ENCODE measurements at regions not wholly inside any gene's neighbourhood (a gene's known extent, or its start where the extent isn't known, plus 50 kb on each side); places are given as distances from the start of the nearest gene placed in this dataset.

DNA sequence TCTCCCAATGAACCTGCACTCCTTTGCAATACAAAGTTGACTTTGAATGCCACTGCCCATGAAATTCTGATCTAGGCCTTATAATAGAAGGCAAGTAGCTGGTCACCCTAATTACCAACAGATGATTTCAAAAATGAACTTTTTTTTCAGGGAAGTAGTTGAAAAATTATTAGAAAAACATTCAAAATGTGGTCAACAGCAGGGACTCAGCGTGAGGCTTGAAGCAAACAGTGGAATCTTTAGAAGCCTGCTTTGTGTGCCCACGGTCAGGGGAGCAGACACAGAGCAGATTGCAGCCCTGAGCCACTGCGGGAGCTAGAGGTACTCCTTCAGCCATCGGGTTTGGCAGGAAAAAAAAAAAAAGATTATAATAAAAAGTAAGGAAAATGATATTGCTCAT lies 87.1 kb upstream of the HEY2 start:
- DNase-seq: no peak

DNA sequence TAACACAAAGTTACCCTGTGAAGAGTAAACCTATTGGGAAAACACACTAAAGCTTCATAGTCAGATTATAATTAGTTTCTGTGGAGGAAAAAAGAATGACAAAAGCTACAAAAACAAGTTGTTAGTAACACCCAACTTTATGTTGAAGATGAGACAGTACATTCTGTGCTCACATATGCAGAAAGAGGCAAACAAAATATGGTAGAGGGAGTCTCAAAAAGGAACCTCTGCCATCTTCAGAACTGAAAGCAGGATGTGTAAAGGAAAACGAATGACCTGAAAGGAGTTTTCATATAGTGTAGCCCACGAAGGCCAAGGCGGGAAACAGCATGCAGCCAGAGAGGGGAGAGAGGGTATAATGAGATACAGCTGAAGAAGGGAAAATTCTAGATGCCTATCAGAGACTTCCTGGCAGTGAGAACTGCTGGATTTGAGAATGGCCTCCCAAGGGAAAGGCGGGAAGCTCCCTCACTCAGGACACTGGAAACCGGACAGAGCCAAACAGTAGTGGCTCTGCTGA lies 84.1 kb upstream of the HEY2 start:
- DNase-seq: no peak

DNA sequence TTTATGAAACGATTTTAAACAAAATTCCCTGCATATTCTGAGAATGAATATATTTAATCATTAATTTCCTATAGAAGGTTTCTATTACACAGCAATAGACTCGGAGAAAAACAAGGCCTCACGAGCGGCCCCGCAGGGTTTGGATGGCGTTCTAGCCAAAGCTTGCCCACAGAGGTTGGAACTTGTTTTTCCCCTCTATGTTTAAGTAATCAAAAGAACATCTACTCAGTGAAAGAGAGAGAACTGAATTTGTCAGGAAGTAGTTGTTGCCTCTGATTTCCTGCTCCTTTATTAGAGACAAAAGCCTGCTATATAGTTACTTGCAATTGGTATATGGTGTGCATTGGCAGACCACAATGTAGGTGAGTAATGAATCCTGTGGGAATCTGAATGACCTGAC lies 82.1 kb upstream of the HEY2 start:
- no peak for DNase-seq

DNA sequence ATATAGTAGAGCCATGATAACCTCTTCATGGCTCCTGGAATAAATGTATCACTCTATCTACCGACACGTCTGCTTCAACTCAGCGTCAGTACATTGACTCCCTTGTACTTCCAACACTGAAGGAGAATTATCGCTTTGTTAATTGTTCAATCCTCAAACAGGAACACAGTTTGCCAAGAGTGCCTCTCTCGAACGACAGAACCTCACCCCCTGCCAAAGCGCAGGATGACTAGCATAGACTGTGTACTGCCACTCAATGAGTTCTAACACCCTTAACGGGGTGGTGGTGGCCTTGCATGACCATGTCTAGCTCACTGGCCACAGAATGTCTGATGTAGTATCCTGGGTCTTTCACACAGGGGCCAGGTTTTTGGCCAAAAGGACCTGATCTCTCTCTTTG lies 81.4 kb upstream of the HEY2 start:
- DNase-seq: no peak

DNA sequence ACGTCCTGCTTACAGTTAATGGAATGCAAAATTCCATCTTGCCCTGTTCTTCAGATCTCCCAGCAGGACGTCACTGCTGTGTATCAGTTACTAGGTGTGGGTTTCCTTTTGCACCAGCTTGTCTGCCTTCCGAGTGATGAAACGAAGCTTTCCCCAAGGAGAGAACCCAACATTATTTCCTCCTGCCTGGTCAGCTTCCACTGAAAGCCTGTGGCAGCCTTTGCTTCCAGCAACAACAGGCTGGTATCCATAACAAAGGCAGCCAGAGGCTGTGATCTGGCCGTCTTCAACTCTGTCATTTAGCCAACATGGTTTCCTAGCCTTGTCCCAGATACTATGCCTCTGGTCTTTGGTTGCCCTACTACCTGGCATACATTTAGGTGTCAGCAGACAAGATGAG lies 78.9 kb upstream of the HEY2 start:
- no peak for DNase-seq

DNA sequence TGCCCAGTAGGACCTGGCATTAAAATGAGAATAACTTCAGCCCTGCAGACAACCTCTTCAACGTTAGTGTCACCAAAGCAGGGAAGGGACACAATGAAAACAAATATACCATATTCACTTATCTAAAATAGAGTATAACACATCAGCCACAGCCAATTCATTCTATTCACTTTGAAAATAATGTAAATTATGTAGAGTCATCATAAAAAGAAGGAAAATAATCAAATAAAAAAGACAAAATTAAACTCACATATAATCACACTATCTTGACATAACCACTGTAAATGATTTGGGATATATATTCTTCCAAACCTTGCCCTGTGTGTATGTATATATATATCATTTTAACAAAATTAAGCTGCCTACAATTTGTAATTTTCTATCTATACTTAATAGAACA lies 78.1 kb upstream of the HEY2 start:
- DNase-seq: no peak

DNA sequence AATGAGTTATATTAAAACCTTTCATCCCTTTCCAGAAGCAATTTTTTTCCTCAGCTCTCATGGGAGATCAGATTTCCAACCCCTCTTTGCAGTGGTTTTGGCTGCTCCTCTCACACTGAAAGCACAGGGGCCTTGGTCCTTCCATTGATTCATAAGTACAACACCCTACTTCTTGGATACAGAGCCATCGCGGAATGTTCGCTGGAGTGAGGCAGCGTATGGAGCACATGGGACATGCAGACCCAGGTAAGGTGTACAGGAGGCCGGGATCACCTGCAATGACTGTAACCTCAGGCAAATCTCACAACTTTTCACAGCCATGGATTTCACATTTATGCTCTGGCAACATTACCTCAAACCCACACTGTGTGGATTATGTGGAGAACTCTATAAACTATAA lies 75.2 kb upstream of the HEY2 start:
- no peak for DNase-seq

DNA sequence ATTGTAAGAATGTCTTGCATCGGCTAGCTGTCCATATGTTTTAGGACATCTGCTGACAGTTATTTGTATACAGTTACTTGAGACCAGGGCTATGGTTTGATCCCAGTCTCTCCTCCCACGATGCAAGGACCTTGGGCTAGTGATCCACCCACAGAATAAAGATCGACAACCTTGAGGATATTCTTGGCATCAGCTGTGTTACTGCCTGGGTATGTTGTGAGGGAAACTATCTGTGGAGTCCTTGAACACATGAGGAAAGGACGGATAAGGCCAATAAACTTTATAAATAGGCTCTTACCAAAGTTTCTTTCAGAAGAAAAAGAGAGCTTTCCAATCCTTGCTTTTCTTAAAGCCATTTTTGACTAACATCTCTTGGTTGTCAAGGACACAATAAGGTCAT lies 70.8 kb upstream of the HEY2 start:
- no peak for DNase-seq

DNA sequence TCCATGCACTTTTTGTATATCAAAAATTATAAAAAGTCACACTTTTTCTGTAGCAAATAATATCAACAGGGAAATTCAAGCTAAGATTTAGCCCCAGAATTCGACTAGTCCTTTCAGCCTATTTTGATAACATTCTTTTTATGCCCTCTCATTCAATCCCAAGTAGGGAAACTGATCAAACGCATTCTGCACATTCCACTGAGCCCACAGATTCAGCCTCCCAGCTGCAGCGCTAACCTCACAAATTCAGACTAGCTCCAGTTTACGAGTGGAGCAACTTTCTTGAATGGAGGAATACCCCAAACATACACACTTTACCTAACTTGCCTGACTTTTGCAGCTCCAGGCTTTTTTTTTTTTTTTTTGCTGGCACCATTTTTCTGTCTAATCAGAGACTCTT lies 70.3 kb upstream of the HEY2 start:
- DNase-seq: no peak

DNA sequence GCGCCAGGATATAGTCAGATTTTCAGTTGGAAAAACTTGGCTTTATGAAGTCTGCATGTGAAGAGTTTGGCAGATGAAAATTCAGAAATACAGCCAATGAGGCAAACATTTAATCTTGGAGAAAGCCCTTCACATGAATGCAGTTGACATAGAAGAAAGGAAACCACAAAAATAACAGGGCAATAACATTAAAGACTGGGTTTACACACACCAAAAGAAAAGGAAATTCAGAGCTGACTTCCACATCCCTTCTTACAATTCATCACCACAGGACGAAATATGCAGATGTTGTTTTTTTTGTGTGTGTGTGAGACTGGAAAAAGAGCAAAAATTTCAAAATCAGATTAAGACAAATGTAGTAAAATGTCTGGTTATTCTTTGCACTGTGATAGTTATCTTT lies 69.8 kb upstream of the HEY2 start:
- DNase-seq: no peak

DNA sequence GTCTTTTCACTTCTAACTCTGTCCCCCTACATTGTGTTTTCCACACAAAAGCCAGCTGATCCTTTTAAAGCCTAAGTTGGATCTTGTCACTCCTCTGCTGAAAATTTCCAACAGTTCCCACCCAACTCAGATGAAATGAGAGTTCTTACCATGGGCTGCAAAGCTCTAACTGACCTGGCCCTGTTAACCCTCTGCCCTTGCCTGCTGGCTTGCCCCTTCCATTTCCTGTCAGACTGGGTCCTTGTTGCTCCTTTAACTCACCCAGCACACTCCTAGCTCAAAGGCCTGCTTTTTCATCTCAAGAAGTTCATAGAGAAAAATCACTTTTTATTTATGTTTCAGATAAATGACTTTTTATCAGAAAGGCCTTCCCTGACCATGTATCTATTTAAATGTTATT lies 66.5 kb upstream of the HEY2 start:
- no peak for DNase-seq

DNA sequence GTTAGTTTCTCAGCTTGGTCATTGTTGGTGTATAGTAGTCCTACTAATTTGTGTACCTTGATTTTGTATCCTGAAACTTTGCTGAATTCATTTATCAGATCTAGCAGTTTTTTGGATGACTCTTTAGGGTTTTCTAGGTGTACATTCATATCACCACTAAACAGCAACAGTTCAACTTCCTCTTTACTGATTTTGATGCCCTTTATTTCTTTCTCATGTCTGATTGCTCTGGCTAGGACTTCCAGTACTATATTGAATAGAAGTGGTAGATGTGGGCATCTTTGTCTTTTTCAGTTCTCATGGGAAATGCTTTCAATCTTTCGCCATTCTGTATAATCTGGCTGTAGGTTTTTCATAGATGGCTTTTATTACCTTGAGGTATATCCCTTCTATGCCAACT lies 61.3 kb upstream of the HEY2 start:
- no peak for DNase-seq

DNA sequence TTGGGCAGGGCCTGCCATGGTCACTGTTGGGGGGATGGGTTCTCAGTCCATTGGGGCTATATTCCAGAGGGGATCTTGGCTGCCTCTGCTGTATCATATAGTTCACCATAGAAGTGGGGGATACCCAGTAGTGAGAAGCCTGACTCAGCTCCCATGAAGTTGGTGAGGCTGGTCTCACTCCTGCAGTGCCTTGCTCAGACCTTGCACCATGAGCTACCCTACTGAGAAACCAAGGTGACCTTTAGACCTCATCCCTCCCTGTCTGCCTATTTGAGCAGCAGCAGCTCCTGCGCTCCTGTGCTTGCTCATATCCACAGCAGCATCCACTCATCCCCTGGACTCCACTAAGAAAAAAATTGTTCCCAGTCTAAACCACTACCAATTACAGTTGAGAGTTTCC lies 56.0 kb upstream of the HEY2 start:
- DNase-seq: no peak

DNA sequence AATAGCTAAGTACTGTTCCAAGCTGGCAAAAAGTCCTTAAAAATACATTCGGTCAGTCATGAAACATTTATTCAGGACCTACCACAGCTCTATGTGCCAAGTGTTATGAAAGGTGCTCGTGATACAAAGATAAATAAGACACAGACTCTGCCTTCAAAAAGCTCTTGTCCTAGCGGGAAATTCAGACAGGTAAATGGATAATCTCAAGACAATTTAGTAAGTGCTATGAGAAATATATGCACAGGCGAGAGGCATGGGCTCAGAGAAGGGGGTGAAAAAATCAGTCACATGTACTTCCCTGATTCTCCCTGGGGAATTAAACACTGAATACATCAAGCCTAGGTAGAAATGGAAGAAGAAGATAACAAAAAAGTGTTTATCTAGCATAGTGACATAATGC lies 49.8 kb upstream of the HEY2 start:
- no peak for DNase-seq

Data from hematopoietic multipotent progenitor cell treated with erythropoietin and hydrocortisone succinate and interleukin-3 and kit ligand, for 6 days (in vitro differentiated cells).